ENCODE measurements at regions not wholly inside any gene's neighbourhood (a gene's known extent, or its start where the extent isn't known, plus 50 kb on each side); places are given as distances from the start of the nearest gene placed in this dataset.

DNA sequence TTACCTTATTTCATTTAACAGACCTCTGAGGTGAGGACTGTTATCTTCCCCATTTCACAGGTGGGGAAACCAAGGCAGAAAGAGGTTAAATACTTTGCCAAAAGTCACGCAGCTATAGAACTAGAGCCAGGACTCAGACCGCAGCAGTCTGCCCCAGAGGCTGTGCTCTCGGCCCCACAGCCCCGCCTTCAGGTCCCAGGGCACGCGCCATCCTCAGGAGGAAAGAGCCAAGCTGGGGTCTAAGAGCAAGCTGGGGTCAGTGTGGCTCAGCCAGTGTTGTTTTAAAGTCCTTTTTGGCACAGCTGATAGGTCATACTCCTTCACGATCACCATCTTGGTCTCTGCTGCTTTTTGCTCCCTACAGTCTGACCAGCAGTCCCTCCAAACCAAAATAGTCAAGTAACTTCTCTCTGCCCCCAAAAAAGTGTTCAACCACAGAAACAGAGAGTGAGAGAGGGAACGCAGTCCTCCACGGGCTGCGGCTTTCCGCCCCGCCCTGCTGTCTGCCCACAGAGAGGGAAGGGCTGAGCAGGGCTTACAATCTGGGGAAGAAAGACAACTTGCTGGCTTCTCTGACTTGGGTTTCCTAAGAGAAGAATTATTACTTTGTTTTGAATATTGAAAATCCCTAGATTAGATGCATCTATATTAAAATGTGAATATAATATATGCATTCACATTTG is 137.2 kb upstream of the OPCML start:
- TF ChIP-seq ZNF354B (CRISPR knock-in tag; IDR thresholded peaks at IDR 0.05) = no peak
- no peak for TF ChIP-seq ZNF251 (CRISPR knock-in tag; IDR thresholded peaks at IDR 0.05)
- TF ChIP-seq BCLAF1 (IDR thresholded peaks at IDR 0.05) = no peak
- no peak for TF ChIP-seq GTF2F1 (IDR thresholded peaks at IDR 0.05; ENCODE audit: low read length)
- TF ChIP-seq KLF6 (CRISPR knock-in tag; IDR thresholded peaks at IDR 0.05) = no peak
- no peak for TF ChIP-seq TP53 (CRISPR knock-in tag; conservative IDR thresholded peaks at IDR 0.05)
- TF ChIP-seq ZNF780A (CRISPR knock-in tag; IDR thresholded peaks at IDR 0.05) = no peak
- TF ChIP-seq SRSF1 (optimal IDR thresholded peaks at IDR 0.05; ENCODE audit: low read depth, low read length) = no peak
- TF ChIP-seq SMARCC2 (IDR thresholded peaks at IDR 0.05) = no peak
- TF ChIP-seq NR2C2 (CRISPR knock-in tag; IDR thresholded peaks at IDR 0.05; ENCODE audit: borderline replicate concordance) = no peak
- TF ChIP-seq, protein P1, sequence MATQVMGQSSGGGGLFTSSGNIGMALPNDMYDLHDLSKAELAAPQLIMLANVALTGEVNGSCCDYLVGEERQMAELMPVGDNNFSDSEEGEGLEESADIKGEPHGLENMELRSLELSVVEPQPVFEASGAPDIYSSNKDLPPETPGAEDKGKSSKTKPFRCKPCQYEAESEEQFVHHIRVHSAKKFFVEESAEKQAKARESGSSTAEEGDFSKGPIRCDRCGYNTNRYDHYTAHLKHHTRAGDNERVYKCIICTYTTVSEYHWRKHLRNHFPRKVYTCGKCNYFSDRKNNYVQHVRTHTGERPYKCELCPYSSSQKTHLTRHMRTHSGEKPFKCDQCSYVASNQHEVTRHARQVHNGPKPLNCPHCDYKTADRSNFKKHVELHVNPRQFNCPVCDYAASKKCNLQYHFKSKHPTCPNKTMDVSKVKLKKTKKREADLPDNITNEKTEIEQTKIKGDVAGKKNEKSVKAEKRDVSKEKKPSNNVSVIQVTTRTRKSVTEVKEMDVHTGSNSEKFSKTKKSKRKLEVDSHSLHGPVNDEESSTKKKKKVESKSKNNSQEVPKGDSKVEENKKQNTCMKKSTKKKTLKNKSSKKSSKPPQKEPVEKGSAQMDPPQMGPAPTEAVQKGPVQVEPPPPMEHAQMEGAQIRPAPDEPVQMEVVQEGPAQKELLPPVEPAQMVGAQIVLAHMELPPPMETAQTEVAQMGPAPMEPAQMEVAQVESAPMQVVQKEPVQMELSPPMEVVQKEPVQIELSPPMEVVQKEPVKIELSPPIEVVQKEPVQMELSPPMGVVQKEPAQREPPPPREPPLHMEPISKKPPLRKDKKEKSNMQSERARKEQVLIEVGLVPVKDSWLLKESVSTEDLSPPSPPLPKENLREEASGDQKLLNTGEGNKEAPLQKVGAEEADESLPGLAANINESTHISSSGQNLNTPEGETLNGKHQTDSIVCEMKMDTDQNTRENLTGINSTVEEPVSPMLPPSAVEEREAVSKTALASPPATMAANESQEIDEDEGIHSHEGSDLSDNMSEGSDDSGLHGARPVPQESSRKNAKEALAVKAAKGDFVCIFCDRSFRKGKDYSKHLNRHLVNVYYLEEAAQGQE (IDR thresholded peaks at IDR 0.05; ENCODE audit: borderline replicate concordance in 1 of 2, low read depth in 1 of 2, low read length in 2 of 2) = no peak
- TF ChIP-seq POLR2AphosphoS5 (IDR thresholded peaks at IDR 0.05; ENCODE audit: low read depth, low read length) = no peak
